ENCODE measurements at regions not wholly inside any gene's neighbourhood (a gene's known extent, or its start where the extent isn't known, plus 50 kb on each side); places are given as distances from the start of the nearest gene placed in this dataset.

DNA sequence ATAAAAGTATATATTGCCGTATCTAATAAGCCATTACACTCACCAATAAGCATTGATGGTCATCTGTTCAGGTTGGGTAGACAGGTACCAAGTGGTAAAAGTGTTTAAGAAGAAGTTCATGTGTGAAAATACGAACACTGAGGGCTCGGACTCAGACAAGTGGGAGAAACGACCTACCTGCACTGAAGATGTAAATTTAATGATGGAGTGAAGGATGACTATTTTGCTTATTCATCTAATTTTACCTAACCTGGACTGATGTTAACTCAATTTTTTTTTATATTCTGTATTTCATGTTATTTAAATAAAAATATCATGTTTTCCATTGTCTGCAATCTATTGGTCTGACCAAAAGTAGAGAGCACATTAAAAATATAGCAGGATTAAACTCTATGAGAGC lies 469.1 kb upstream of the BTBD3 start:
- Histone ChIP-seq H3K9ac (replicated peaks in 1 of 4; ENCODE audit: extremely low read depth in 1 of 4, low read depth in 3 of 4, low read length in 3 of 4) (no peak overlapping the region), H3K23ac (ENCODE audit: insufficient read length) (no peak overlapping the region), H2BK20ac (ENCODE audit: low read length) (no peak overlapping the region), H3K27me3 (replicated peaks in 1 of 4; ENCODE audit: control insufficient read depth in 3 of 4, extremely low read depth in 1 of 4, insufficient read depth in 3 of 4, low read length in 3 of 4) (no peaks in the 10 kb centered on the region), H2BK15ac (ENCODE audit: low read length) (no peak overlapping the region), H3K4ac (replicated peaks; ENCODE audit: insufficient read length, low read depth, low read length) (no peak overlapping the region), H3K14ac (ENCODE audit: insufficient read length) (no peak overlapping the region), H3K18ac (ENCODE audit: extremely low read depth, low read length) (no peak overlapping the region), H4K20me1 (replicated peaks in 1 of 2; ENCODE audit: control insufficient read depth in 1 of 2, insufficient read depth in 2 of 2, low read length in 2 of 2) (no peaks in the 10 kb centered on the region), H2AFZ (ENCODE audit: low read length) (no peak overlapping the region), H2BK120ac (replicated peaks; ENCODE audit: low read depth, low read length) (no peak overlapping the region), H3K27ac (ENCODE audit: low read depth, low read length) (no peak overlapping the region), H2AK5ac (ENCODE audit: low read depth, low read length) (no peak overlapping the region), H4K91ac (replicated peaks; ENCODE audit: insufficient read length, low read length) (no peak overlapping the region), H3K79me2 (ENCODE audit: control insufficient read depth in 1 of 2, insufficient read depth in 2 of 2, low read length in 2 of 2) (no peaks in the 10 kb centered on the region), H2BK5ac (ENCODE audit: low read depth, low read length) (no peak overlapping the region), H3K4me3 (ENCODE audit: extremely low read depth in 1 of 4, insufficient read depth in 2 of 4, low read depth in 3 of 4, low read length in 4 of 4) (no peak overlapping the region), H3K56ac (replicated peaks; ENCODE audit: insufficient read length, low read depth, low read length) (no peak overlapping the region), H3K23me2 (ENCODE audit: low read depth, low read length) (no peaks in the 10 kb centered on the region), H3K79me1 (ENCODE audit: low read depth, low read length) (no peaks in the 10 kb centered on the region), H3K4me2 (ENCODE audit: insufficient read depth in 1 of 2, low read depth in 2 of 2, low read length in 2 of 2) (no peak overlapping the region), H3K36me3 (ENCODE audit: control insufficient read depth in 2 of 4, insufficient read depth in 4 of 4, low read length in 3 of 4) (no peaks in the 10 kb centered on the region; a peak in 1 of 8 replicates), H4K5ac (ENCODE audit: insufficient read length, low read depth, low read length) (no peak overlapping the region), H4K8ac (ENCODE audit: extremely low read depth, insufficient read depth, low read length) (no peak overlapping the region), H2BK12ac (ENCODE audit: low read depth, low read length) (no peak overlapping the region; the same call in 1 of the 2 replicates), H3K9me3 (ENCODE audit: insufficient read depth in 2 of 2, low read depth in 1 of 2, low read length in 1 of 2) (no peaks in the 10 kb centered on the region), H3K4me1 (replicated peaks in 1 of 4; ENCODE audit: control insufficient read depth in 3 of 4, insufficient read depth in 4 of 4, low read length in 3 of 4) (peaks cover 1 to 19% (median 12%) of the 10 kb centered on the region in 4 experiments)
- TF ChIP-seq MAFK (IDR thresholded peaks at IDR 0.05; ENCODE audit: low read depth, low read length) (no peak), RNF2 (IDR thresholded peaks at IDR 0.05; ENCODE audit: borderline replicate concordance, low read depth, low read length, missing control alignments, poor library complexity, severe bottlenecking) (no peak), SUZ12 (IDR thresholded peaks at IDR 0.05; ENCODE audit: low read length) (no peak), SP4 (IDR thresholded peaks at IDR 0.05; ENCODE audit: low read length) (no peak), CHD2 (IDR thresholded peaks at IDR 0.05; ENCODE audit: low read length) (no peak), TAF7 (optimal IDR thresholded peaks at IDR 0.05; ENCODE audit: borderline replicate concordance, low read depth, low read length) (no peak), RAD21 (IDR thresholded peaks at IDR 0.05 in 1 of 2, conservative IDR thresholded peaks at IDR 0.05 in 1 of 2; ENCODE audit: low read depth in 2 of 2, low read length in 2 of 2) (no peak), HDAC2 (IDR thresholded peaks at IDR 0.05; ENCODE audit: borderline replicate concordance in 1 of 2, low read depth in 2 of 2, low read length in 2 of 2) (no peak), BACH1 (IDR thresholded peaks at IDR 0.05; ENCODE audit: low read length) (no peak)
- TF ChIP-seq, protein P1, sequence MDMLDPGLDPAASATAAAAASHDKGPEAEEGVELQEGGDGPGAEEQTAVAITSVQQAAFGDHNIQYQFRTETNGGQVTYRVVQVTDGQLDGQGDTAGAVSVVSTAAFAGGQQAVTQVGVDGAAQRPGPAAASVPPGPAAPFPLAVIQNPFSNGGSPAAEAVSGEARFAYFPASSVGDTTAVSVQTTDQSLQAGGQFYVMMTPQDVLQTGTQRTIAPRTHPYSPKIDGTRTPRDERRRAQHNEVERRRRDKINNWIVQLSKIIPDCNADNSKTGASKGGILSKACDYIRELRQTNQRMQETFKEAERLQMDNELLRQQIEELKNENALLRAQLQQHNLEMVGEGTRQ (IDR thresholded peaks at IDR 0.05; ENCODE audit: low read length) = no peak
- TF ChIP-seq, protein P2, sequence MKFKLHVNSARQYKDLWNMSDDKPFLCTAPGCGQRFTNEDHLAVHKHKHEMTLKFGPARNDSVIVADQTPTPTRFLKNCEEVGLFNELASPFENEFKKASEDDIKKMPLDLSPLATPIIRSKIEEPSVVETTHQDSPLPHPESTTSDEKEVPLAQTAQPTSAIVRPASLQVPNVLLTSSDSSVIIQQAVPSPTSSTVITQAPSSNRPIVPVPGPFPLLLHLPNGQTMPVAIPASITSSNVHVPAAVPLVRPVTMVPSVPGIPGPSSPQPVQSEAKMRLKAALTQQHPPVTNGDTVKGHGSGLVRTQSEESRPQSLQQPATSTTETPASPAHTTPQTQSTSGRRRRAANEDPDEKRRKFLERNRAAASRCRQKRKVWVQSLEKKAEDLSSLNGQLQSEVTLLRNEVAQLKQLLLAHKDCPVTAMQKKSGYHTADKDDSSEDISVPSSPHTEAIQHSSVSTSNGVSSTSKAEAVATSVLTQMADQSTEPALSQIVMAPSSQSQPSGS (IDR thresholded peaks at IDR 0.05; ENCODE audit: low read length) = no peak
- ChIA-PET CTCF (ENCODE audit: partially characterized antibody) (no interaction called here), POLR2A (ENCODE audit: partially characterized antibody) (no interaction called here)
- FAIRE-seq (no peak), DNase-seq (ENCODE audit: low read depth in 1 of 2, low spot score in 2 of 2) (no peak)
- WGBS, 2 experiments (ENCODE audit: extremely low coverage in 1 of 2, insufficient coverage in 1 of 2, insufficient read length in 1 of 2, insufficient replicate concordance in 2 of 2, low coverage in 1 of 2, low lambda C conversion rate in 2 of 2, missing lambda C conversion rate in 1 of 2) = 90% methylated on average over 4 of the region's 4 CpGs; no CpG with 5 or more reads in 1 of the 2 experiments

Measured in H1 (cell line).